Caco-2 (cell line): ENCODE measurements at regions not wholly inside any gene's neighbourhood (a gene's known extent, or its start where the extent isn't known, plus 50 kb on each side); places are given as distances from the start of the nearest gene placed in this dataset.

Experiments used
- BruUV-seq: library from RNA; stranded (reverse); fragments of 400-500 nt; replicated peaks from 2 replicates; lab custom pipeline; 2021; lab: Mats Ljungman, UMichigan
- CTCF ChIA-PET: fragments of 300-600 bp; sonication (Branson Sonifier 250); formaldehyde crosslinking; loops from one replicate; lab custom pipeline; 2022; ENCODE audit warnings: antibody characterized with exemption; lab: Charles Lee
- POLR2A ChIA-PET: fragments of 300-600 bp; sonication (Branson Sonifier 250); formaldehyde crosslinking; loops from one replicate; lab custom pipeline; 2022; ENCODE audit warnings: antibody characterized with exemption; lab: Charles Lee
- DNase-seq, 2 experiments: peaks; one replicate each; pipeline versions ENCODE4 v3.0.0 to v3.0.0-alpha.2; 2020 to 2022
- H3K27me3 ChIP-seq: replicated peaks from 2 replicates; pipeline ENCODE4 v1.6.0; 2011; ENCODE audit warnings: low read length; ENCODE audit not compliant: control insufficient read depth, insufficient read depth
- H3K36me3 ChIP-seq: 2 replicates; pipeline ENCODE4 v1.5.1; 2011; ENCODE audit warnings: low read length; ENCODE audit not compliant: control insufficient read depth, insufficient read depth
- H3K4me1 ChIP-seq: fragments of 250-450 bp; sonication (Bioruptor Pico); 2 replicates; pipeline ENCODE4 v1.5.1; 2020; ENCODE audit warnings: mild to moderate bottlenecking
- H3K4me3 ChIP-seq: 2 replicates; pipeline ENCODE4 v1.5.1; 2011; ENCODE audit warnings: low read depth, mild to moderate bottlenecking, control low read depth, low read length
- H3K9me3 ChIP-seq: fragments of 250-450 bp; sonication (Bioruptor Pico); 2 replicates; pipeline ENCODE4 v1.5.1; 2020; ENCODE audit warnings: mild to moderate bottlenecking, moderate library complexity
- H3K27ac Mint-ChIP-seq: one replicate; pipeline ENCODE4 v1.8.0; 2022; ENCODE audit warnings: mixed read lengths; ENCODE audit not compliant: unreplicated experiment
- H3K27me3 Mint-ChIP-seq: one replicate; pipeline ENCODE4 v1.8.0; 2022; ENCODE audit warnings: mixed read lengths; ENCODE audit not compliant: insufficient read depth, unreplicated experiment
- H3K36me3 Mint-ChIP-seq: one replicate; pipeline ENCODE4 v1.8.0; 2022; ENCODE audit warnings: mild to moderate bottlenecking, mixed read lengths; ENCODE audit not compliant: insufficient read depth, unreplicated experiment
- H3K4me1 Mint-ChIP-seq: one replicate; pipeline ENCODE4 v1.8.0; 2022; ENCODE audit warnings: low read depth, mixed read lengths; ENCODE audit not compliant: unreplicated experiment
- H3K4me3 Mint-ChIP-seq: one replicate; pipeline ENCODE4 v1.8.0; 2022; ENCODE audit warnings: mild to moderate bottlenecking, moderate library complexity, mixed read lengths; ENCODE audit not compliant: unreplicated experiment
- H3K9me3 Mint-ChIP-seq: one replicate; pipeline ENCODE4 v1.8.0; 2022; ENCODE audit warnings: mixed read lengths; ENCODE audit not compliant: unreplicated experiment
- CTCF ChIP-seq, 2 experiments: fragments of 200-600 bp in 1 of 2; IDR thresholded peaks; 1 replicate in 1 of 2; 2 replicates in 1 of 2; pipeline versions ENCODE4 v1.5.1 to v1.8.0; 2011 to 2022; ENCODE audit warnings: antibody characterized with exemption in 1 of 2, control low read depth in 1 of 2, inconsistent platforms in 1 of 2, low read depth in 1 of 2, low read length in 1 of 2, mild to moderate bottlenecking in 1 of 2, moderate library complexity in 1 of 2; ENCODE audit not compliant: insufficient read depth in 1 of 2, severe bottlenecking in 1 of 2, unreplicated experiment in 1 of 2
- intact Hi-C: fragments of 100-400 bp; cut with micrococcal nuclease; formaldehyde crosslinking; loops from one replicate; pipeline ENCODE4 v1.10.0; 2022; ENCODE audit not compliant: unreplicated experiment

DNA sequence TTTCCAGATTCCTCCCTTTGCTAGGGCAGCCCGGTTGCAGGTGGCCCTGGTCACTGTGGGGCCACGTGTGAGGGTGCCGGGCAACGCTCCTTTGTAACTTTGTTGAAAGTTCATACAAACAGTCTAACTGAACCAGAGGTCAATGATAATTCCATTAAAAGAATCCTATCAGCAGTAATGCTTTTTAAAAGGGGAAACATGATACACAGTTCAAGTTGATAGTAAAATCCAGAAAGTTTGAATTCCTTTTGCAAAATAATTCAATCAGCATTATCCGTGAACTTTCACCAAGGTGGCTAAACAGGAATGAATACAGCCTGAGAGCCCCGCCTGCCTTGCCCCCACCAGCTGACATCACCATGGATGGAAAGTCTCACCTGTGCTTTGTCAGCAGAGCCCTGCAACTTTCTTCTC is 166.2 kb downstream of the ACKR3 start:
- H3K4me3 Mint-ChIP-seq, result no peak overlapping the region
- H3K9me3 Mint-ChIP-seq, result peaks cover 20% of the 10 kb centered on the region
- no peak overlapping the region for H3K4me3 ChIP-seq
- no peaks in the 10 kb centered on the region for H3K9me3 ChIP-seq
- H3K4me1 ChIP-seq, result no peaks in the 10 kb centered on the region
- no peak for DNase-seq
- H3K4me1 Mint-ChIP-seq, result no peaks in the 10 kb centered on the region
- ChIA-PET CTCF (no interaction called here), POLR2A (no interaction called here)
- intact Hi-C loops, result no loop called here
- H3K27ac Mint-ChIP-seq, result no peak overlapping the region
- no peaks in the 10 kb centered on the region for H3K27me3 ChIP-seq
- H3K27me3 Mint-ChIP-seq, result no peaks in the 10 kb centered on the region
- H3K36me3 ChIP-seq, result no peaks in the 10 kb centered on the region
- H3K36me3 Mint-ChIP-seq, result no peaks in the 10 kb centered on the region
- no peak for TF ChIP-seq CTCF (IDR thresholded peaks at IDR 0.05; ENCODE audit: insufficient read depth in 1 of 2, low read depth in 1 of 2, low read length in 1 of 2, severe bottlenecking in 1 of 2, unreplicated experiment in 1 of 2)
- no TSS peak for BruUV-seq

DNA sequence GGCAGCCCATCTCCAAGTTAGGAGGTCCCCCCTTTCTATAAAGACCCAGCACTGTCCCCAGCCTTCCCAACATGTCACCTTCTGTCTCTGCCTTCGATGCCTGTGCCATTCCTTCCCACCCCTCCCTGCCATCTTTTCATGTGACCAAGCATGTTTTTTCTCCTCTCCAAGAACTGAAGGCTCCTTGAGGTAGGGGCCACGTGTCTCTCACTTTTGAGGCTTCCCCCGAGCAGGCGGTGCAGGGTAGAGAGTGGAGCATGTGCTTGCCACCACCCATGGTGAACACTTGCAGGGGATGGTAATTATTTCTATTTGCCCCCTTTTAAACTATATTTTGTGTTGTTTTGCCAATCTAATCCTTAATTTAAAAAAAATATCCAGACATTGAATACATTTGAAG is 168.4 kb downstream of the ACKR3 start:
- intact Hi-C loops, result no loop called here
- H3K4me1 ChIP-seq, result no peaks in the 10 kb centered on the region

GRCh38 chr2:236738896-236739295 is 169.3 kb downstream of the ACKR3 start:
- no peaks in the 10 kb centered on the region for H3K4me1 Mint-ChIP-seq
- no TSS peak for BruUV-seq
- H3K36me3 Mint-ChIP-seq, result no peaks in the 10 kb centered on the region
- intact Hi-C loops, result no loop called here
- no peaks in the 10 kb centered on the region for H3K9me3 ChIP-seq
- ChIA-PET POLR2A (interaction anchor here (0.6 kb wide), 1 partner anchor 208 kb away, joined by 3 read pairs; no protein-coding TSS in a partner anchor), CTCF (no interaction called here)
- H3K4me1 ChIP-seq, result no peaks in the 10 kb centered on the region
- no peaks in the 10 kb centered on the region for H3K27me3 Mint-ChIP-seq
- H3K4me3 Mint-ChIP-seq, result no peak overlapping the region
- H3K4me3 ChIP-seq, result no peak overlapping the region
- H3K9me3 Mint-ChIP-seq, result peaks cover 20% of the 10 kb centered on the region
- H3K27me3 ChIP-seq, result no peaks in the 10 kb centered on the region
- H3K36me3 ChIP-seq, result no peaks in the 10 kb centered on the region
- TF ChIP-seq CTCF (IDR thresholded peaks at IDR 0.05; ENCODE audit: insufficient read depth in 1 of 2, low read depth in 1 of 2, low read length in 1 of 2, severe bottlenecking in 1 of 2, unreplicated experiment in 1 of 2), result no peak
- no peak overlapping the region for H3K27ac Mint-ChIP-seq
- no peak for DNase-seq

More for the DNA sequence above, 168.4 kb downstream of the ACKR3 start:
- Histone ChIP-seq H3K4me3 (no peak overlapping the region), H3K36me3 (no peaks in the 10 kb centered on the region), H3K9me3 (no peaks in the 10 kb centered on the region), H3K27me3 (no peaks in the 10 kb centered on the region)
- ChIA-PET POLR2A (no interaction called here), CTCF (no interaction called here)
- DNase-seq, result no peak
- Mint-ChIP-seq H3K4me3 (no peak overlapping the region), H3K4me1 (no peaks in the 10 kb centered on the region), H3K36me3 (no peaks in the 10 kb centered on the region), H3K9me3 (peaks cover 20% of the 10 kb centered on the region), H3K27ac (no peak overlapping the region), H3K27me3 (no peaks in the 10 kb centered on the region)
- TF ChIP-seq CTCF (IDR thresholded peaks at IDR 0.05; ENCODE audit: insufficient read depth in 1 of 2, low read depth in 1 of 2, low read length in 1 of 2, severe bottlenecking in 1 of 2, unreplicated experiment in 1 of 2), result no peak
- BruUV-seq, result no TSS peak
